ENCODE measurements at regions not wholly inside any gene's neighbourhood (a gene's known extent, or its start where the extent isn't known, plus 50 kb on each side); places are given as distances from the start of the nearest gene placed in this dataset.
"Not testable (repeated sequence)": the region's sequence is repeated elsewhere in the genome, so short reads cannot be mapped to it uniquely, and the experiment has no call there.

DNA sequence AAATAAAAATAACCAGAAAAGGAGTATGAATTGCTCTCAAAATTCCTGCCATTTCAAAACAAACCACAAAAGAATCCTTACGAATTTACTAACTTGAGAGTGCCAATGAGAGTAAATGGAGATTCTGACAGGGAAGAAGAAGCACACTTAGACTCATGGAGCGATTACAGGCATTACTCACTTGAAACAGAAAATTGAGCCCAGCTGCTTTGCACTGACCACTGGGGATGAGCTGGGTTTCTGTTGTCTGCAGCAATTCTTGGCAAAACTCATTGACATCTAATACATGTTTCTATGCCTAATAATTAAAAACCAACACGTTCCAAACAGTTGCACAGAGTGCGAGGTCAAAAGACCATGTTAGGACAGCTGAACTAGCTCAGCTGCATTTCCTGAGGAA lies 731.6 kb downstream of the DNAH5 start:
- peak; percentile 65 for DNase-seq

DNA sequence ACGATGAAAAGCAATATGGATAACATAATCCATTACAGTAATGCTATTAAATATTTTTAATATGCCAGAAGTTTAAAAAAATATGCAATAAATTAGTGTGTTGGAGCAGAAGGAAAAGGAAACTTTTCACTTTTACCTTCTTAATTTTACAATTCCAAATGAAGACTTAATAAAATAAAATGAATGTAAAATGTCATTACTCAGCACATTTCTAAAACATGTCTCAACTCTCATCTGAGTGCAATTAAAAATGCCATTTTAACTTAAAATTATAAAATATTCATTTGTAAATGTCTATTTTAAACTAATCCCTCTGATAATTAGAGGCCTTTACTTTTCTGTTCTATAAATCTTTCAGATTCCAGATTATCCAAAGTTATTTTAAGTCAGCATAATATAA lies 733.4 kb downstream of the DNAH5 start:
- no peak for DNase-seq

DNA sequence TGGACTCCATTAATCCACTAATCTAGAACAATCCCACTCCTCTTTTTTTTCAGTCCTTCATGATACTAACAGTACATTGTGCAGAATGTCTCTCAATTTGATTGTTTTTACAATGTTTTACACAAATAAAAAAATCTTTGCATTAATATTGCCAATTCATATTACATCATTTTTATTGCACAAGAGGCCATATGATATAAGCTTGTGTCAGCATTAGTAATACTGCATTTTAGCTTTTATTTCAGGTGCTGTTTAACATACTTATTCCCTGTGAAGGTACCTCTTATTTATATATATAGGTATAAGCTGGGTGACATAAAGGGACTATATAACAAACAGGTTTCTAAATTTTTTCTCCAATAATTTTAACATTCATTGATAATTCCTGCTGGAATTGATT lies 737.4 kb downstream of the DNAH5 start:
- DNase-seq, result no peak

GRCh38 chr5:13201022-13201421 lies 743.5 kb downstream of the DNAH5 start:
- no peak for DNase-seq

GRCh38 chr5:13198226-13198625 lies 746.3 kb downstream of the DNAH5 start:
- DNase-seq, result peak; percentile 18

GRCh38 chr5:13189532-13189931 lies 755.0 kb downstream of the DNAH5 start:
- no peak for DNase-seq

- no peak for DNase-seq
Measured at GRCh38 chr5:13188371-13188770, 756.1 kb downstream of the DNAH5 start.

GRCh38 chr5:13187186-13187585 lies 757.3 kb downstream of the DNAH5 start:
- DNase-seq, result peak; percentile 94

- peak; percentile 79 for DNase-seq
Measured at GRCh38 chr5:13186177-13186576, 758.3 kb downstream of the DNAH5 start.

DNA sequence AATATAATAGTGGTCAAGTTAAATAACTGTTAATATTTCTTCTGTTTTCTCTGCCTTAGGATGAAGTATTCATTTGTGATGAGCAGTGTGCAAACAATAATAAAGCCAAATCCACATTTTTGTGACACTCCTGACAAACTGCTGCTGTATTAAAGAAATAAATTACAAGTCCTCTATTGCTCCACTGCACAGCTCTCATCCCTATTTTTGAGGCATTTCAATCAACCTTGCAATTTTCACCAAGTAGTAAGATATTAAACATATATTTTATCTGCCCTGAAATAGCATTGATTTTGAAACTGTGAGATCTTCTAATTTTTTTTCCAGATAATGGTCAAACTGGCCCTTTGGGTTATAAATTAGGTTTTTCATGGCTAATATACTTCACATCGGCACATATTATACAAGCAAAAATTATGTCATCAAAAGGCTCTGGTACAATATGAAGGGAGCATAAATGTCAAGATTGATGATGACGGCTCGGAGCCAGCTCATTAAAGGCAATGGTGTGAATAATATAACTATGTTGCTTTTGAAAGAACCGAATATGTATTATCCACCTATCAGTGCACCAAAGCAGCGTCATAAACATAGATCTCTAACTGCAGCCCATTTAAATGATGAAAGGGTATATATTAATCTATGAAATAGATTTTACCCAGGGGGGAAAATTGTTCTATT lies 764.9 kb downstream of the DNAH5 start:
- DNase-seq, result peak; percentile 86

- DNase-seq, result peak; percentile 14
Measured at GRCh38 chr5:13143630-13144029, 800.9 kb downstream of the DNAH5 start.

DNA sequence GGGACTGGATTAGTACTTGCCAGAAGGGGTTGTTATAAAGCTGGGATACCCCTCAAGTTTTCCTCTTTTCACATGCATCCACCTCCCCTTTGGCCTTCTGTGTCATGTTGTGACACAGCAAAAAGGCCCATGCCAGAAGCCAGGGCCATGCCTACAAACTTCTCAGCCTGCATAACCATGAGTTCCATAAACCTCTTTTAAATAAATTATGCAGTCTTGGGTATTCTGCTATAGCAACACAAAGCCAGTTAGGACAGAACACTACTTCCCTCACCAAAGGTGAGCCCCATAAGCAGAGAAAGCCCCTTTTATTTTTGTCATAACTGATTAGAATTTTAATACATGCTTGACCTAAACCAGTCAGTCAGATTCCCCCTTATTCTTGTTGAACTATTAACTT lies 801.3 kb downstream of the DNAH5 start:
- no peak for DNase-seq

DNA sequence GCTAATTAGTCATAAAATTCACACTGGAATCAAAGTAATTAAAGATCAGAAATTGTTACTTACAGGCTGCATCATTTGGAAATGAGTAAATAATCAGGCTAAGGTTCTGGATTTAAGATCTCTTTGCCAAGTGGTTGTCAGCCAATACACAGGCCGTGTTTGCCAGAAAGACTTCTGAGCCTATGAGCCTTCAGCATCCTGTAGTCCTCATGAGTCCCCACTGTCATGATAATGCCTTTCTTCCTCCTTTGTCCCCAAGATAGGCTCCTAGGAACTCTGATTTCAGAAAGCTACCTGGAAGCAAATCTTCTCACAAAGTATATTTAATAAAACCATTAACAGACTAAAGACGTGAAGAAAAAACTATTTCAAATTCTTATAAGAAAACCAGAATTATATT lies 810.5 kb downstream of the DNAH5 start:
- peak; percentile 47 for DNase-seq

DNA sequence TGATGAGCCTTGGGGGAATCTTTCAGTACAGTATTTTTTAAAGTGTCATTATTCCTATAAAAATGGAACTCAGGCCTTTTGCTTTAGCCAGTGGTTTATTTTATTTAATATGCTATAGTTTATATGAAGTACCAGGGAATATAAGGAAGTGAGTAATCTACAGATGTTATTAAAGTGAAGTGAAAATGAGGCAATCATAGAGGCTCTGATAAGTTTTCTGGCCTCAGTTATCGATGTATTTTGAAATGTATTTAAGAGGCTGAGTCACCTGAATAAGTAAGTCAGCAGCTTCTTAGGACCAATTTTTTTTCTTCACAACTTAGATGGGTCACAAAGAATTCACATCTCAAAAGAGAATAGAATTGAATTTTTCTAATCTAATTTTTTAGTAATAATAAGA lies 829.0 kb downstream of the DNAH5 start:
- no peak for DNase-seq

DNA sequence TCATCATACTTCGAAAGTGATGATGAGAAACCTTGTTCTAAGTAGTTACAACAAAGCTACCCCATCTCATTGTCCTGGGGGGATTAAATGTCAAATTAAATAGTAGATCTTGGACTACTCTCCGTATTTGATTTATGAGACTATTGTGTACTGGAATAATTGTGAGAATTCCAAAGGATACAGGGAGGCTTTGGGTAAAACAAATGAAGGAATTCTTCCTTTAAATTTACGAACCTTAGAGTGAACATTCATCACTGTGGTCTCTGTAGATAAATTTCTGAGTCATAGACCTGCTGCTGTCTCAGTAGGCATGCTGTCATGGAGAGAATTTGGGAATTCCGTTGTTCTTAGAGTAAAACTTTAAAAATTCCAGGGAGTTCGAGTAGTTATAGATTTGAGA lies 836.2 kb downstream of the DNAH5 start:
- DNase-seq, result no peak

GRCh38 chr5:13107537-13107936 lies 837.0 kb downstream of the DNAH5 start:
- no peak for DNase-seq

- no peak for DNase-seq
Measured at GRCh38 chr5:13081116-13081515, 863.4 kb downstream of the DNAH5 start.

DNA sequence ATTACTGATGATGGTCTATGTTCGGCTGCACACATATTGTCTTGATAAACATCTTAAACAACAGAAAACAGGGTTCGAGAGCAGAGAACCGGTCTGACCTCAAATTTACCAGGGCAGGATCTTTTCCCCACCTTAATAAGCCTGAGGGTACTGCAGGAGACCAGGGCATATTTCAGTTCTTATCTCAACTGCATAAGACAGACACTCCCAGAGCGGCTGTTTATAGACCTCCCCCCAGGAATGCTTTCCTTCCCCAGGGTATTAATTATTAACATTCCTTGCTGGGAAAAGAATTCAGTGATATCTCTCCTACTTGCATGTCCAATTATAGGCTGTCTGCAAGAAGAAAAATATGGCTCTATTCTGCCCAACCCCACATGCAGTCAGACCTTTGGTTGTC lies 871.6 kb downstream of the DNAH5 start:
- not testable (repeated sequence) for DNase-seq

GRCh38 chr5:13063088-13063487 lies 881.4 kb downstream of the DNAH5 start:
- no peak for DNase-seq

- DNase-seq, result no peak
Measured at GRCh38 chr5:13045897-13046551, 898.5 kb downstream of the DNAH5 start.

DNA sequence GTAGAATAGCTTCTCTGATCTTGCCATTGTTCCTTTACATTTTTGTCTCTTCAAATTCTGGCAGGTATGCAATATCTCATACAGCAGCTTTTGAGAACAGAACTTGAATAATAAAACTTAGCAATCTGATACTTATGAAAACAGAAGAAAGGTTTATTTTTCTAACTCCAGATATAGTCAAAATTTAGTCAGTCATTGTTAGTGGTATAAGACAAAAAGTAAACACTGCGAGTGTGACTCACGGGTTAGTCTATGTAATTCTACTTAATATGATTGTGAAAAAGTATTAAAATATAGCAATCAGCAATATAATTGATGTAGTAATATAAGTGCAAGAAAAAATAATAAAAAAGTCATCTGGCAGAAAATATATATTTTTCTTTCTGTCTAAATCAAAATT lies 910.4 kb downstream of the DNAH5 start:
- no peak for DNase-seq

- no peak for DNase-seq
Measured at GRCh38 chr5:13029211-13029610, 915.3 kb downstream of the DNAH5 start.

DNA sequence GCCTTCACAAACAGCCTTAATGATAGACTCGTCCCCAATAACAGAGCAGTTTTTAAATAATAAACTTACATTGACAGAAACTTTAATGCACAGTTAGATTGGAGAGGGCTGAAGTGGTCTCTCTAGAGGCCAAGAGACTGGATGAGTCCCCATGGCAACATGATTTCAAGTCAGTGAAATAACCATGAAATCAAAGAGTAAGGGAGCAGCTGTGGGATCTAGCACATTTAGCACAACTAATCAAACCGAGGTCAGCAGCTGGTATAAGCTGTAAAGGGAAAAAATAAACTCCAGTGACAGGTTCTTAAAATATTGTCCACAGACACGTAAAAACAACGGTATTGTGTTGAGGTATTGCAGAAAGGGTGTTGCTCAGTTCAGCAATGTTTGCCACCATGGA lies 916.6 kb downstream of the DNAH5 start:
- no peak for DNase-seq

DNA sequence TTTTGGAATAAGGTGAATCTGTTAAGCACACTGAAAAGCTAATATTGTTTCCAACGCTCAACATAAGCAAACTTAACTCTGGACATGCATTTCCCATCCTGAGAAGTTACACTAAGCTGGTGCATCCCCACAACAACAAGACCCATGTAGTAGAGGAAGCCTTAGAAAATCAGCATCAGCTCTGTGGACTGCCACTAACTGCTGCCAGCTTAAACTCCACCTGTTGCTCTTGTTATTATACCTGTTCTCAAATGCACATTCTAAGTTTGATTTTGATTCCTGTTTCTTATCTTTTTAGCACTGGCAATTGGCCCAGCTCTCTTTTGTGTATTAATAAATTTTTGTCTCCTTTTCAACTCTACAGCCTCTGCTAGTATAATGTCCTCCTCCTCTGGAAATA lies 924.8 kb downstream of the DNAH5 start:
- DNase-seq, result no peak

DNA sequence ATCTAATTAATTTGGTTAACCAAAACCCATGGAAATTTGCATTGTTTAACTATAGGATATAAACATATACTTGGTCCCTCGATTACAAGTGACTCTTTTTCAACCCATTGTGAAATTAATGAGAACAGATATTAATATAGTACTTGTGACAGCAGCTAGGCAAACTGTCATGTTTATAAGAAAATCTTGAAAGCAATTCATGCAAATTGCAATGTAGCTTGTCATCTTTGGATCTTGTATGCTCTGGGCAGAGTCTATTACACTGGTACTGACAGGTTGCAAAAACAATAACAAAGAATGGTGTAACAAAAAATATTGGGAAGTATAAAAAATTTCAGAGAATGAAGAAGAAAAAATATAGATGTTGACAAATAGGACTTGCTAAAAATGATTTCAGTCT lies 941.0 kb downstream of the DNAH5 start:
- DNase-seq, result peak; percentile 35

Measured in NCI-H69 (cell line).